ENCODE measurements at regions not wholly inside any gene's neighbourhood (a gene's known extent, or its start where the extent isn't known, plus 50 kb on each side); places are given as distances from the start of the nearest gene placed in this dataset.

DNA sequence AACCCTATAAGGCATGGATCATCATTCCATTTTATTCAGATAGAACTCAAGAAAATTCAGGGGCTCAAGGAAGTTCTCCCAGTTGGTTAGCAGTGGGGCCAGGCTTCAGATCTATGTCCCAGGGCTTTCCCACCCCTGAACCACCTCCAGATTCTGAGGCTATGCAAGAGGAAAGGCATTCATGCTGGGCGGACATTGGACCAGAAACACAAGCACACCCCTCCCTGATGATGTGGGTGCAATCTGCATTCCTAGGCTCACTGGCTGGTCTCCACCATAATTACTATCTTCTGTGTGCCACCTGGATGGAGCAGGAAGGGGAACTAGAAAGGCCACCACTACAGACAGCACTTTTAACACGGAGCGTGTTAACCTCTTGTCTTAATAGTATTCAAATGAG, 63.2 kb upstream of the ASIC2 start:
- POLR2A ChIA-PET (ENCODE audit: unreplicated experiment) = no interaction called here
- WGBS, 2 experiments (ENCODE audit: extremely low coverage in 2 of 2, insufficient read length in 1 of 2) = no CpG with 5 or more reads among the region's 3 CpGs
- dilution Hi-C loops (cut with HindIII; ENCODE audit: low sequenced_read_pairs, unreplicated experiment) = no loop called here
- no peaks in the 10 kb centered on the region for H3K36me3 ChIP-seq (ENCODE audit: control insufficient read depth, insufficient read depth, low read length)
- no peak overlapping the region for H3K4me3 ChIP-seq (ENCODE audit: insufficient read depth, low read depth, low read length)
- H3K4me1 ChIP-seq (ENCODE audit: control insufficient read depth, insufficient read depth, low read length) = no peaks in the 10 kb centered on the region
- H3K79me1 ChIP-seq (ENCODE audit: low read depth in 1 of 2, low read length in 2 of 2) = no peaks in the 10 kb centered on the region
- no peak overlapping the region for H2AK5ac ChIP-seq (ENCODE audit: low read depth, low read length)
- no peak overlapping the region for H2BK15ac ChIP-seq (ENCODE audit: low read depth, low read length)
- no peak overlapping the region for H3K23ac ChIP-seq (ENCODE audit: low read depth, low read length)
- H4K91ac ChIP-seq (ENCODE audit: insufficient read depth, low read depth, low read length) = no peak overlapping the region
- H3K4me2 ChIP-seq (ENCODE audit: low read depth, low read length) = no peak overlapping the region
- H2BK120ac ChIP-seq (ENCODE audit: low read depth, low read length) = no peak overlapping the region
- no TSS peak for BruUV-seq (replicated peaks)
- H4K20me1 ChIP-seq (ENCODE audit: insufficient read depth, low read length) = no peaks in the 10 kb centered on the region
- no peaks in the 10 kb centered on the region for H3K9me1 ChIP-seq (ENCODE audit: insufficient read depth, low read length)
- no peak overlapping the region for H4K5ac ChIP-seq (ENCODE audit: low read depth, low read length)
- H3K9me3 ChIP-seq (ENCODE audit: control insufficient read depth, insufficient read depth, low read length) = no peaks in the 10 kb centered on the region
- CTCF ChIA-PET = no interaction called here
- no peak overlapping the region for H3K14ac ChIP-seq (replicated peaks; ENCODE audit: low read depth, low read length)
- TF ChIP-seq POLR2A (IDR thresholded peaks at IDR 0.05; ENCODE audit: low read depth, low read length) (no peak), MAZ (IDR thresholded peaks at IDR 0.05; ENCODE audit: borderline replicate concordance, low read depth, low read length) (no peak), SMC3 (IDR thresholded peaks at IDR 0.05; ENCODE audit: low read depth, low read length) (no peak), FOS (IDR thresholded peaks at IDR 0.05; ENCODE audit: low read depth, low read length) (no peak), BHLHE40 (IDR thresholded peaks at IDR 0.05; ENCODE audit: low read depth, low read length) (no peak), MAFK (IDR thresholded peaks at IDR 0.05; ENCODE audit: low read depth, low read length) (no peak), CEBPB (IDR thresholded peaks at IDR 0.05; ENCODE audit: low read depth, low read length) (no peak), RCOR1 (IDR thresholded peaks at IDR 0.05; ENCODE audit: insufficient replicate concordance, low read length) (no peak), USF2 (IDR thresholded peaks at IDR 0.05; ENCODE audit: low read depth, low read length) (no peak), CTCF (conservative IDR thresholded peaks at IDR 0.05; ENCODE audit: low read depth, low read length) (no peak), RAD21 (IDR thresholded peaks at IDR 0.05; ENCODE audit: low read length) (no peak), NFE2L2 (IDR thresholded peaks at IDR 0.05; ENCODE audit: low read depth, low read length) (no peak), CHD1 (IDR thresholded peaks at IDR 0.05; ENCODE audit: low read depth, low read length) (no peak), MXI1 (IDR thresholded peaks at IDR 0.05; ENCODE audit: borderline replicate concordance, low read depth, low read length) (no peak), RFX5 (IDR thresholded peaks at IDR 0.05; ENCODE audit: low read depth, low read length) (no peak)
- TF ChIP-seq, protein P1, sequence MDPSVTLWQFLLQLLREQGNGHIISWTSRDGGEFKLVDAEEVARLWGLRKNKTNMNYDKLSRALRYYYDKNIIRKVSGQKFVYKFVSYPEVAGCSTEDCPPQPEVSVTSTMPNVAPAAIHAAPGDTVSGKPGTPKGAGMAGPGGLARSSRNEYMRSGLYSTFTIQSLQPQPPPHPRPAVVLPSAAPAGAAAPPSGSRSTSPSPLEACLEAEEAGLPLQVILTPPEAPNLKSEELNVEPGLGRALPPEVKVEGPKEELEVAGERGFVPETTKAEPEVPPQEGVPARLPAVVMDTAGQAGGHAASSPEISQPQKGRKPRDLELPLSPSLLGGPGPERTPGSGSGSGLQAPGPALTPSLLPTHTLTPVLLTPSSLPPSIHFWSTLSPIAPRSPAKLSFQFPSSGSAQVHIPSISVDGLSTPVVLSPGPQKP (IDR thresholded peaks at IDR 0.05; ENCODE audit: borderline replicate concordance, low read depth, low read length) = no peak
- H2BK20ac ChIP-seq (ENCODE audit: low read depth, low read length) = no peak overlapping the region
- no peak overlapping the region for H2BK5ac ChIP-seq (ENCODE audit: low read depth, low read length, poor library complexity, severe bottlenecking)
- H3K27me3 ChIP-seq (ENCODE audit: control insufficient read depth, insufficient read depth, low read length) = no peaks in the 10 kb centered on the region
- in situ Hi-C loops (cut with MboI; ENCODE audit: low sequenced_read_pairs) = no loop called here
- intact Hi-C loops (cut with micrococcal nuclease) = no loop called here
- no peak overlapping the region for H4K8ac ChIP-seq (ENCODE audit: low read depth in 2 of 2, low read length in 2 of 2)
- H2AK9ac ChIP-seq (replicated peaks; ENCODE audit: low read depth, low read length, poor library complexity) = no peak overlapping the region
- H2AFZ ChIP-seq (replicated peaks; ENCODE audit: low read length, poor library complexity) = no peak overlapping the region
- DNase-seq = no peak
- no peak overlapping the region for H3K27ac ChIP-seq (ENCODE audit: insufficient read depth, low read length)
- no peak overlapping the region for H3K4ac ChIP-seq (ENCODE audit: low read depth, low read length)
- H3K18ac ChIP-seq (ENCODE audit: low read depth, low read length) = no peak overlapping the region
- H3K56ac ChIP-seq (ENCODE audit: extremely low read depth, insufficient read depth, low read length) = no peak overlapping the region
- no peak for ATAC-seq (ENCODE audit: low read depth)
- no peak overlapping the region for H3K9ac ChIP-seq (ENCODE audit: low read depth, low read length)

Data from IMR-90 (cell line).